SJSA1 (cell line): ENCODE measurements at regions not wholly inside any gene's neighbourhood (a gene's known extent, or its start where the extent isn't known, plus 50 kb on each side); places are given as distances from the start of the nearest gene placed in this dataset.
"Not testable (repeated sequence)": the region's sequence is repeated elsewhere in the genome, so short reads cannot be mapped to it uniquely, and the experiment has no call there.

Experiments used
- DNase-seq, 2 experiments: peaks; one replicate each; pipeline ENCODE4 v3.0.0-alpha.2; 2015 to 2020; ENCODE audit warnings: low spot score in 2 of 2, low read depth in 1 of 2
- H3K27ac ChIP-seq: fragments of 250-450 bp; sonication (Bioruptor Pico); 2 replicates; pipeline ENCODE4 v1.5.1; 2020; ENCODE audit warnings: mild to moderate bottlenecking, moderate library complexity
- H3K27me3 ChIP-seq: fragments of 250-450 bp; sonication (Bioruptor Pico); replicated peaks from 2 replicates; pipeline ENCODE4 v1.5.1; 2020; ENCODE audit warnings: mild to moderate bottlenecking, moderate library complexity
- H3K36me3 ChIP-seq: fragments of 250-450 bp; sonication (Bioruptor Pico); 2 replicates; pipeline ENCODE4 v1.5.1; 2020; ENCODE audit warnings: mild to moderate bottlenecking
- H3K4me1 ChIP-seq: fragments of 250-450 bp; sonication (Bioruptor Pico); replicated peaks from 2 replicates; pipeline ENCODE4 v1.6.1; 2021; ENCODE audit warnings: mild to moderate bottlenecking
- H3K4me3 ChIP-seq: fragments of 250-450 bp; sonication (Bioruptor Pico); 2 replicates; pipeline ENCODE4 v1.5.1; 2020; ENCODE audit warnings: mild to moderate bottlenecking
- H3K9me3 ChIP-seq: fragments of 250-450 bp; sonication (Bioruptor Pico); replicated peaks from 2 replicates; pipeline ENCODE4 v1.5.1; 2020; ENCODE audit warnings: mild to moderate bottlenecking

DNA sequence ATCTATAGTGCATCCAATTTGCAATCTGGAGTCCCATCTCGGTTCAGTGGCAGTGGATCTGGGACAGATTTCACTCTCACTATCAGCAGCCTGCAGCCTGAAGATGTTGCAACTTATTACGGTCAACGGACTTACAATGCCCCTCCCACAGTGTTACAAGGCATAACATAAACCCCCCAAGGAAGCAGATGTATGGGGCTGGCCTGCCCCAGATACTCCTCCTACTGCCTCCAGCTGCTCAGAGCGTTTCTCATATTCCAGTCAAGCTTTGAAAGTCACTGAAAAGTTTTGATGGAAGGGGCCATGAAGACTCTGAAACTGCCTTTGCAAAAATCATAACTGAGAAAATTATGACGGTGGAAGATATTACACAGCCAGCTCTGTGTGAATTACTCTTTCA is 1193.6 kb downstream of the RPIA start:
- H3K27ac ChIP-seq, DNase-seq, H3K27me3 ChIP-seq, H3K36me3 ChIP-seq, H3K4me3 ChIP-seq, H3K9me3 ChIP-seq, H3K4me1 ChIP-seq: not testable (repeated sequence)

DNA sequence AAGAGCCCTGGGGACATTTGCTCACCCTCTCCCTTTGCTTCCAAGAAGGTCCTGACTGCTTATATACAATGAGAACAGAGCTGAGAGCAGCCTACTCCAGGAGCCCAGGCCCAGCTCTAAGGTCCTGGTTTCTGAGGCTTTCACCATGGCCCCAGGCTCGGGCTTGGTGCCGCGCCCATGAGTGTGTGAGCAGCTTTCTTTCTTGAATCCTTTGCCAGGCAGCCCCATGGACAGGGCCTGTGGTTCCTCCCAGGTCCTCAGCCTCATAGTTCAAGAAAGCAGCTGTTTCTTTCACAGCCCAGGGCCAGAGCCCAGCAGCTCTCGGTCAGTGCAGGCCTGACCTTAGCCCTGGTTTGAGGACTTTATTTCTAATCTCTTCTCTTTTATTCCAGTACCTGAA is 1197.2 kb downstream of the RPIA start:
- H3K4me3 ChIP-seq, DNase-seq: not testable (repeated sequence)

DNA sequence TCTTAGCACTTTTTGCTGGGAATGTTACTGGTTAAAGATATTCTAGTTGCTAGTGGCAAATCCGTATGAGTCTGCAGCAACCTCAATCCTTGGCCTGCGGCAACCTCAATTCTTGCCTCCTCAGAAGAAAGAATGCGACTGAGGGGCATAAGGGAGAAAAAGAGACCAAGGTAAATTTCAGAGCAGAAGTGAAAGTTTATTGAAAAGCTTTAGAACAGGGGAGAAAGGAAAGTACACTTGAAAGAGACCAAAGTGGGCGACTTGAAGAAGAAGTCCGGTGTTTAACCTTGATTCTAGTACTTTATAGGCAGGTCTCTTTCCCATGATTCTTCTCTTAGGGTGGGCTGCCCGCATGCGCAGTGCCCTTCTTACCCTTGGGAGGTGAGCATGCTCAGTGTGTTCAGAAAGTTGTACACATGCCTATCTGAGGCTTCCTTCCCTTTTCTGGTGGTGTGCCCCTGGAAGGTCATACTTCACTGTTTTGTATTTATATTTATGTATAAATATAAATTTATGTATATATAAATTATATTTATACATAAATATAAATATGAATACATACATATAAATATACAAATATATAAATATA is 1198.8 kb downstream of the RPIA start:
- not testable (repeated sequence) for DNase-seq, H3K4me3 ChIP-seq, H3K4me1 ChIP-seq, H3K27ac ChIP-seq, H3K27me3 ChIP-seq, H3K9me3 ChIP-seq, H3K36me3 ChIP-seq

More for the DNA sequence above, 1197.2 kb downstream of the RPIA start:
- not testable (repeated sequence) for H3K27me3 ChIP-seq, H3K4me1 ChIP-seq, H3K27ac ChIP-seq, H3K9me3 ChIP-seq, H3K36me3 ChIP-seq

DNA sequence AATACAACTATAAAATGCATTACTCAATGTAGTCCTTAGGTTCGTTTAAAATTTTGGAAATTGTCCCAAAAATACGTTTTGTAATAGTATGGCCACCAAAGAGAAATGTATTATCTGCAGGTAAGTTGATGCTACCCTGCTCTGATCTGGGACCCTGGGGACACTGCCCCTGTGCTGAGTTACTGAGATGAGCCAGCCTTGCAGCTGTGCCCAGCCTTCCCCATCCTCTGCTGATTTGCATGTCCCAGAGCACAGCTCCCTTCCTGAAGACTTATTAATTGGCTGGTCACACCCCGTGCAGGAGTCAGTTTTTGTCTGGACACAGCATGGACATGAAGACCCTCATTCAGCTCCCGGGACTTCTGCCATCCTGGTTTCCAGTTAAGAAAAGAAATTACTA is 1203.5 kb downstream of the RPIA start:
- H3K4me1 ChIP-seq, H3K9me3 ChIP-seq, DNase-seq, H3K4me3 ChIP-seq, H3K27ac ChIP-seq, H3K36me3 ChIP-seq, H3K27me3 ChIP-seq: not testable (repeated sequence)

DNA sequence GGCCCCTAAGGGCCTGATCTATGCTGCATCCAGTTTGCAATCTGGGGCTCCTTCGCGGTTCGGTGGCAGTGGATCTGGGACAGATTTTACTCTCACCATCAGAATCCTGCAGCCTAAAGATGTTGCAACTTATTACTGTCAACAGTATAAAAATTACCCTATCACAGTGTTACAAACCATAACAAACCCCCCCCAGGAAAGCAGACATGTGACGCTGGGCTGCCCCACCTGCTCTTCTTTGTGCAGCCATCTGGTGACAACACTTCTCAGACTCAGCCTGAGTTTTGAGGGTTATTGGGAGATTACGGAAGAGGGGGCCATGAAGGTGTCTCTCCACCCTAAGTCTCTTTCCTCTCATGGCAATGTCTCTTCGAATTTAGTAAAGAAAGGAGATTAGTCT is 1204.2 kb downstream of the RPIA start:
- H3K36me3 ChIP-seq, H3K27ac ChIP-seq, H3K4me1 ChIP-seq, H3K4me3 ChIP-seq, H3K9me3 ChIP-seq, DNase-seq, H3K27me3 ChIP-seq: not testable (repeated sequence)

DNA sequence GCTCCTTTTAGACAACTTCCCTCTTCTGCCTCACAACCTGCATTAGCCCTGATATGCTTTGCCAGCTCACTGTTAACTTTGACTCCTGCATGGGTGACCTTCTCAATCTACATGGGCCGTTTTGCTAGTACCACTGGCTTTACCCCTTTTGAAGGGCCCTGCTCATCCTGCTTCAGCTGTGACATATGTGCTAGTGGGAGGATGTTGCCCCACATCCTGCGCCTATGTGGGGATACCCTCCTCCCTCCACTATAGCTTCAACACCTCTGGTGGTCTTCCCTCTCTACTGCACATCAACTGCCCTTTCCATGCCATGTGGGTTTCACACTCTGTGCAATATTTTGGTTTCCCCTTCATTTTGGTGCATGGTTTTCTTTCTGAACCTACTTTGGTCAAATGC is 1235.5 kb downstream of the RPIA start:
- not testable (repeated sequence) for H3K36me3 ChIP-seq, H3K9me3 ChIP-seq, H3K4me1 ChIP-seq, DNase-seq, H3K27ac ChIP-seq, H3K27me3 ChIP-seq, H3K4me3 ChIP-seq

DNA sequence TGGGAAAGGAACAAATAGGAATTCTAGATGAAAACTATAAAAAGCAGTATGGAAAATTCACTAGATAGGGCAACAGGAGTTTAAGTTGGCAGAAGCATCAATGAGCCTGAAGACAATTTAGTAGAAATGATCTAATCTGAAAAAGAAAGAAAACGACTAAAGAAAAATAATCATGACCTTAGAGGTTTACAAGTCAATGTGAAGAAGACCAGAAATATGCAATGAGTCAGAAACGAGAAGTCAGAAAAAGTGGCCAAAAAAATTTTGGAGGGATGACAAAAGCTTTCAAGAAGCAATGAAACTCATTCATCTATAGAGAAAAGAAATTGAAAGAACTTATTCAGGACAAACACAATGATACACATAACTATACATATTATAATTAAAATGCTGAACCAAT is 1244.0 kb downstream of the RPIA start:
- DNase-seq, result peak in 1 of 2 experiments; percentile 73
- H3K9me3 ChIP-seq, H3K36me3 ChIP-seq, H3K27me3 ChIP-seq, H3K4me3 ChIP-seq, H3K4me1 ChIP-seq: not testable (repeated sequence)
- peak overlapping the region; percentile 67 for H3K27ac ChIP-seq

DNA sequence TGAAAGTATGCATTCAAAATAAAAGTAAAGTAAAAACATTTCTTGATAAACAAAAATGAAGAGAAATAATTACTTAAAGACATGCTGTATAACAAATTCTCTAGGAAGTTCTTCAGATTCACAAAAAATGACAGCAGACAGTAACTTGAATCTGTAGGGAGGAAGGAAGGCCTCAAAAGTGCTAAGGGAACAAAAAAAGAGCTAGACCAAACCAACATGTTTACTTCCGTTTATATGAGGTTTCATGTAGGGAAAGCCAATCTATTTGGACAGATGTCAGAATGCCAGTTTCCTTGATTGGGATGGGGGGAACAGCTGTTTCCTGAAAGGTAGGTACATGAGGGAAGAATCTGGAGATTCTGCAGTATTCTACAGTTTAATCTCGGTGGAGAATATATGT is 1244.5 kb downstream of the RPIA start:
- H3K36me3 ChIP-seq, H3K4me3 ChIP-seq, H3K9me3 ChIP-seq, H3K4me1 ChIP-seq, H3K27me3 ChIP-seq: not testable (repeated sequence)
- peak in 1 of 2 experiments; percentile 59 for DNase-seq
- H3K27ac ChIP-seq, result peak overlapping the region; percentile 67

DNA sequence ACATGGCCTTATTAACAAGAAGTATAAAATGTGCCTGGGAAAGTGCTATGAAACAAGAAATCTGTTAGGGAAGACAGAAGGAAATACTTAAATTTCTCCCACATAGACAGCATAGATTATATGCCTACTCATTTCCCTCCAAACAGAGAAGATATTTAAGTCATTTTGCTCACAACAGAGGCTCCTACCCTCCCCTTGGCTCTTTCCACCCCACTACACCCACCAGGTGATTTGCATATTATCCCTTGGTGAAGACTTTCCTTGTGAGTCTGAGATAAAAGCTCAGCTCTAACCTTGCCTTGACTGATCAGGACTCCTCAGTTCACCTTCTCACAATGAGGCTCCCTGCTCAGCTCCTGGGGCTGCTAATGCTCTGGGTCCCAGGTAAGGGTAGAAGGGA is 1245.1 kb downstream of the RPIA start:
- H3K27me3 ChIP-seq, H3K36me3 ChIP-seq, H3K9me3 ChIP-seq, DNase-seq, H3K4me1 ChIP-seq, H3K4me3 ChIP-seq: not testable (repeated sequence)
- H3K27ac ChIP-seq, result peak overlapping the region; percentile 67

DNA sequence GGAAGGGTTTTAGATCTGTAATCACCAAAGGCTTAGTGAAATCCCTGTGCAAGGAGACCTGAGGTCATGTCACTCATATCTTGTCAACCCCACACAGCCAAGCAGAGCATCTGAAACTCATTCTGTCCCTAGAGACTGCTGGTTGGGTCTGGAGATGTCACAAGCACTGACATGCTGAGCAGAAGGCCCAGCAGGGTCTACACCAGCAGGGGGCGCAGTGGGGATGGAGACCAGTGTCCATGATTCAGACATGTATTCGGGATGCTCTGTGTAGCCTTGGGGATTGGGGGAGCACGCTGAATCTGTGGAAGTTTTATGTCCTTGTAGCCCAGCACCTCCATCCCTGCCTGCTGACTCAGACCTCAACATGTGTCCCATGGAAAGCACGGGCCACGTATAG is 1247.3 kb downstream of the RPIA start:
- H3K27ac ChIP-seq, H3K4me3 ChIP-seq, H3K27me3 ChIP-seq, H3K4me1 ChIP-seq, H3K36me3 ChIP-seq, H3K9me3 ChIP-seq, DNase-seq: not testable (repeated sequence)

DNA sequence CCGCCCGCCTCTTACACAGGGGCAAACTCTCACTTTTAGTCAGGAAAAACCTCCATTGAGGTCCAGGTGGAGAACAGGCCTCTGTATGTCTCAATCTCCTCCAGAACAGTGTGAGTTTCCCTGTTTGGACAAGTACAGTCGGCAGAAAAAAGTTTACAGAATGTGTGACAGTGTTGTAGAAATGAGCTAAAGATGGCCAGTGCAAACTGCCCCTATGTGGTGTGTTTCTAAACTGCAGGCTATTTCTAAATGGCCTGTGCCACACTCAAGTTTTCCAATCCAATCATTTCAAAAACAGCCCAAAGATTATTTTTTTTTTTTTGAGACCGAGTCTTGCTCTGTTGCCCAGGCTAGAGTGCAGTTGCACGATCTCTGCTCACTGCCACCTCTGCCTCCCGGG is 1252.8 kb downstream of the RPIA start:
- H3K4me1 ChIP-seq, H3K4me3 ChIP-seq, DNase-seq, H3K27ac ChIP-seq, H3K36me3 ChIP-seq, H3K9me3 ChIP-seq, H3K27me3 ChIP-seq: not testable (repeated sequence)

DNA sequence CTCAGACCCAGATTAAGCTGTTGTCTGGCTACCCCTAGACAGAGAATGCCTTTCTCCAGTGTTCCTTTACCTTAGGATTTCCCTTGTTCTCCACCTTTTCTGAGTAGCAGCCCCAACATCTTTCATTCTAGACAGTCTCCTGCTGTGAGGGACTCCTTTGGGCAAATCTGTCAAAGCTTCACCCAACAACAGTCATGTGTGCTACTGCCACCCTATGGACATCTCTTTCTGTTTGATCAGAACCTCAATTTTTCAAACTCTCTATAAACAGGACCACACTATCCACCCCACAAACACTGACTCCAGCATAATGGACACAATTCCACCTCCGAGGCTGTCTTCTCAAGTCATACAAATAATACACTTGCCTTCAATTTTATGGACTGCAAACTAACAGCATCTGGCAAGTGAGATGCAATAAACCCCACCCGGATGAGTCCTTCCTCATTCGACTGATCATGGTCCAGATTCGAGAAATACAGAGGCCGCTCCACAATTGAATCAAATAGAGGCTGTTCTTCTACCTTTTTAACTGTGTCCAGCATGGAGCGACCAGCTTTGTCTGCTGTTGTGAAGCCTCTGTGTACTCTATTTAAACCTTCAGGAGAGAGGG is 1253.6 kb downstream of the RPIA start:
- H3K27ac ChIP-seq, H3K36me3 ChIP-seq, DNase-seq, H3K9me3 ChIP-seq, H3K4me1 ChIP-seq, H3K4me3 ChIP-seq, H3K27me3 ChIP-seq: not testable (repeated sequence)

DNA sequence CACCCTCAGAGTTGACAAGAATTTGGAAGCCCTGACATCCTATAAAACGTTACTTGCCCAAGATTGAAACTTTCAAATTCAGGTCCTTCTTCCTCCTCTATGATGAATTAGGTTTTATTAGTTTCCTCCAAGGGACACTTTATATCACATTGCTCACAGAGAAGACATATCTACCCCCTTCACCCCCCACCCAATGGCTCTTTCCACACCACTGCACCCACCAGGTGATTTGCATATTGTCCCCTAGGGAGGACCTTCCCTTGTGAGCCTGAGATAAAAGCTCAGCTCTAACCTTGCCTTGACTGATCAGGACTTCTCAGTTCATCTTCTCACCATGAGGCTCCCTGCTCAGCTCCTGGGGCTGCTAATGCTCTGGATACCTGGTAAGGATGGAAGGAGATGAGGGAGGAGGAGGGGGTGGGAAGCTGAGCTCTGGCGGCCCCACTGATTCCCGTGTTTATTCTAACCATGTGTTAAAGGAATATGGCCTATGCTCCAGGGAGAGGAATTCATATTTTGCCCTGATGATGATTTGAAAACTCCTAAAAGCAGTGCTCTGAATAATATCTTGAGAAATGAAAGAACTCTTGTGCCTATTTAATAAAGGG is 1255.8 kb downstream of the RPIA start:
- H3K27ac ChIP-seq, result not testable (repeated sequence)

DNA sequence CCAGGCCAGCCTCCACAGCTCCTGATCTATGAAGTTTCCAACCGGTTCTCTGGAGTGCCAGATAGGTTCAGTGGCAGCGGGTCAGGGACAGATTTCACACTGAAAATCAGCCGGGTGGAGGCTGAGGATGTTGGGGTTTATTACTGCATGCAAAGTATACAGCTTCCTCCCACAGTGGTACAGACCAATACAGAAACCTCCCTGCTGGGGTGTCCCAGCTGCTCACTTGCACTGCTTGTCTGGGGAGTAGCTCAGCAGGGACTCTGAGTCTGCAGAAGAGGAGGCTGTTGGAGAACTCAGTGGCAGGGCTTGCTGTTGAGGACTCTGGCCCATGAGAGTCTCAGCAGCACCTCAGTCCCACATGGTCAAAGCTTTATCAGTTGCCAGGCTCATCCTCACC is 1256.6 kb downstream of the RPIA start:
- not testable (repeated sequence) for H3K4me3 ChIP-seq, H3K27ac ChIP-seq, H3K4me1 ChIP-seq, H3K9me3 ChIP-seq, H3K27me3 ChIP-seq, H3K36me3 ChIP-seq, DNase-seq

More for the DNA sequence above, 1255.8 kb downstream of the RPIA start:
- not testable (repeated sequence) for H3K27me3 ChIP-seq, DNase-seq, H3K4me1 ChIP-seq, H3K4me3 ChIP-seq, H3K9me3 ChIP-seq, H3K36me3 ChIP-seq

DNA sequence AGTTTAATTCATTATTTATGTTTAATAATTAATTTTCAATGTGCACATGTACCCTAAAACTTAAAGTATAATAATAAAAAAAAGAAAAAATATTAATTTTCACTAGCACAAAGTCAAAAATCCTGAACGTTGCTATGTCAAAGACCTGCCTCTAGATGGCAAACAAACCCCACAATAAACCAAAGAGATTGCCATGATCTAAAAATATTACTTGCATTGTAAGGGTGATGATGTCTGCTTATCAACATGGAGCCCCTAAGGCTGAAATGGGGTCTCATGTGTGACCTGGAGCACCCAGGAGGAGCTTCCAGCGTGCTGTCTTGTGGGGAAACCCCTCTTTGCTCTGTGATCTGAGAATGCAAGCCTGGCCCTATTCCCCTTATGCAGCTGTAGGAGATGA is 1259.3 kb downstream of the RPIA start:
- not testable (repeated sequence) for DNase-seq, H3K9me3 ChIP-seq, H3K27me3 ChIP-seq, H3K4me3 ChIP-seq, H3K4me1 ChIP-seq, H3K36me3 ChIP-seq, H3K27ac ChIP-seq
